ENCODE measurements at regions not wholly inside any gene's neighbourhood (a gene's known extent, or its start where the extent isn't known, plus 50 kb on each side); places are given as distances from the start of the nearest gene placed in this dataset.

- in situ Hi-C loops (cut with MboI; ENCODE audit: low sequenced_read_pairs) (no loop called here), intact Hi-C loops (cut with micrococcal nuclease) (no loop called here), dilution Hi-C loops (cut with HindIII; ENCODE audit: low sequenced_read_pairs, unreplicated experiment) (no loop called here)
- Histone ChIP-seq H3K14ac (replicated peaks; ENCODE audit: low read depth, low read length) (no peak overlapping the region), H2BK15ac (ENCODE audit: low read depth, low read length) (no peak overlapping the region), H3K27me3 (ENCODE audit: control insufficient read depth, insufficient read depth, low read length) (no peaks in the 10 kb centered on the region; the same call in 1 of the 2 replicates), H3K9ac (ENCODE audit: low read depth, low read length) (no peak overlapping the region), H3K18ac (ENCODE audit: low read depth, low read length) (no peak overlapping the region; the same call in 1 of the 2 replicates), H2AK5ac (ENCODE audit: low read depth, low read length) (no peak overlapping the region), H4K91ac (ENCODE audit: insufficient read depth, low read depth, low read length) (no peak overlapping the region), H2BK120ac (ENCODE audit: low read depth, low read length) (0 out of 2 replicates have a peak overlapping the region, but pooled peaks have one; percentile 14), H4K20me1 (ENCODE audit: insufficient read depth, low read length) (no peaks in the 10 kb centered on the region), H3K79me1 (ENCODE audit: low read depth in 1 of 2, low read length in 2 of 2) (no peaks in the 10 kb centered on the region), H3K4me1 (ENCODE audit: control insufficient read depth, insufficient read depth, low read length) (peaks cover 8% of the 10 kb centered on the region), H3K23ac (ENCODE audit: low read depth, low read length) (no peak overlapping the region), H2AFZ (replicated peaks; ENCODE audit: low read length, poor library complexity) (no peak overlapping the region), H3K4me2 (ENCODE audit: low read depth, low read length) (no peak overlapping the region), H3K27ac (ENCODE audit: insufficient read depth, low read length) (no peak overlapping the region), H4K8ac (ENCODE audit: low read depth in 2 of 2, low read length in 2 of 2) (no peak overlapping the region), H2BK5ac (ENCODE audit: low read depth, low read length, poor library complexity, severe bottlenecking) (no peak overlapping the region), H3K4me3 (ENCODE audit: insufficient read depth, low read depth, low read length) (no peak overlapping the region), H3K4ac (ENCODE audit: low read depth, low read length) (no peak overlapping the region; the same call in 1 of the 2 replicates), H3K36me3 (ENCODE audit: control insufficient read depth, insufficient read depth, low read length) (no peaks in the 10 kb centered on the region), H3K9me3 (ENCODE audit: control insufficient read depth, insufficient read depth, low read length) (no peaks in the 10 kb centered on the region), H2AK9ac (replicated peaks; ENCODE audit: low read depth, low read length, poor library complexity) (no peak overlapping the region), H3K56ac (ENCODE audit: extremely low read depth, insufficient read depth, low read length) (no peak overlapping the region), H4K5ac (ENCODE audit: low read depth, low read length) (no peak overlapping the region), H3K9me1 (ENCODE audit: insufficient read depth, low read length) (peaks cover 3% of the 10 kb centered on the region; the same call in 1 of the 2 replicates), H2BK20ac (ENCODE audit: low read depth, low read length) (no peak overlapping the region)
- POLR2A ChIA-PET (ENCODE audit: unreplicated experiment): no interaction called here
- no TSS peak for BruUV-seq (replicated peaks)
- CTCF ChIA-PET: interaction anchor here (1.1 kb wide), 1 partner anchor 11 kb away, joined by 3 read pairs; no protein-coding TSS in a partner anchor
- no peak for TF ChIP-seq RCOR1 (IDR thresholded peaks at IDR 0.05; ENCODE audit: insufficient replicate concordance, low read length)
- TF ChIP-seq BHLHE40 (IDR thresholded peaks at IDR 0.05; ENCODE audit: low read depth, low read length): no peak
- TF ChIP-seq, protein P1, sequence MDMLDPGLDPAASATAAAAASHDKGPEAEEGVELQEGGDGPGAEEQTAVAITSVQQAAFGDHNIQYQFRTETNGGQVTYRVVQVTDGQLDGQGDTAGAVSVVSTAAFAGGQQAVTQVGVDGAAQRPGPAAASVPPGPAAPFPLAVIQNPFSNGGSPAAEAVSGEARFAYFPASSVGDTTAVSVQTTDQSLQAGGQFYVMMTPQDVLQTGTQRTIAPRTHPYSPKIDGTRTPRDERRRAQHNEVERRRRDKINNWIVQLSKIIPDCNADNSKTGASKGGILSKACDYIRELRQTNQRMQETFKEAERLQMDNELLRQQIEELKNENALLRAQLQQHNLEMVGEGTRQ (IDR thresholded peaks at IDR 0.05; ENCODE audit: low read depth, low read length): no peak
- TF ChIP-seq POLR2A (IDR thresholded peaks at IDR 0.05; ENCODE audit: low read depth, low read length): no peak
- TF ChIP-seq SMC3 (IDR thresholded peaks at IDR 0.05; ENCODE audit: low read depth, low read length): no peak
- no peak for TF ChIP-seq CEBPB (IDR thresholded peaks at IDR 0.05; ENCODE audit: low read depth, low read length)
- TF ChIP-seq, protein P2, sequence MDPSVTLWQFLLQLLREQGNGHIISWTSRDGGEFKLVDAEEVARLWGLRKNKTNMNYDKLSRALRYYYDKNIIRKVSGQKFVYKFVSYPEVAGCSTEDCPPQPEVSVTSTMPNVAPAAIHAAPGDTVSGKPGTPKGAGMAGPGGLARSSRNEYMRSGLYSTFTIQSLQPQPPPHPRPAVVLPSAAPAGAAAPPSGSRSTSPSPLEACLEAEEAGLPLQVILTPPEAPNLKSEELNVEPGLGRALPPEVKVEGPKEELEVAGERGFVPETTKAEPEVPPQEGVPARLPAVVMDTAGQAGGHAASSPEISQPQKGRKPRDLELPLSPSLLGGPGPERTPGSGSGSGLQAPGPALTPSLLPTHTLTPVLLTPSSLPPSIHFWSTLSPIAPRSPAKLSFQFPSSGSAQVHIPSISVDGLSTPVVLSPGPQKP (IDR thresholded peaks at IDR 0.05; ENCODE audit: borderline replicate concordance, low read depth, low read length): no peak
- no peak for TF ChIP-seq CHD1 (IDR thresholded peaks at IDR 0.05; ENCODE audit: low read depth, low read length)
- WGBS, 2 experiments (ENCODE audit: extremely low coverage in 2 of 2, insufficient read length in 1 of 2): no CpG with 5 or more reads among the region's 1 CpG
- DNase-seq: no peak
- ATAC-seq (ENCODE audit: low read depth): no peak
Observed at GRCh38 chr18:54767098-54767497, 61.2 kb upstream of the RAB27B start.
